Stomach (tissue), 8 donors: ENCODE measurements at regions not wholly inside any gene's neighbourhood (a gene's known extent, or its start where the extent isn't known, plus 50 kb on each side); places are given as distances from the start of the nearest gene placed in this dataset.

Source experiments
- DNase-seq, 2 donors: peaks; one replicate each; pipeline versions ENCODE4 v3.0.0 to v3.0.0-alpha.2; 2013 to 2019
- H3K27ac ChIP-seq, 5 donors: fragments of 200-600 bp in 4 of 5; sonication (generic) in 4 of 5; one replicate each; pipeline ENCODE4 v1.5.1; 2013 to 2019; ENCODE audit warnings: mild to moderate bottlenecking in 1 of 5, moderate library complexity in 1 of 5
- H3K27me3 ChIP-seq, 3 donors: fragments of 200-600 bp; sonication (generic); one replicate each; pipeline ENCODE4 v1.5.1; 2017 to 2019; ENCODE audit warnings: mixed run types in 1 of 3
- H3K36me3 ChIP-seq, 4 donors: fragments of 200-600 bp; sonication (generic); 1 replicate in 3 of 4; 2 replicates in 1 of 4; pipeline ENCODE4 v1.5.1; 2016 to 2019
- H3K4me1 ChIP-seq, 4 donors: fragments of 200-600 bp; sonication (generic); one replicate each; pipeline ENCODE4 v1.5.1; 2016 to 2019
- H3K4me3 ChIP-seq, 4 donors: fragments of 200-600 bp; sonication (generic) in 3 of 4; one replicate each; pipeline ENCODE4 v1.5.1; 2016 to 2019; ENCODE audit warnings: mild to moderate bottlenecking in 1 of 4
- H3K9me3 ChIP-seq, 4 donors: fragments of 200-600 bp; sonication (generic); one replicate each; pipeline ENCODE4 v1.5.1; 2016 to 2019
- EP300 ChIP-seq: sonication (generic); formaldehyde crosslinking; IDR thresholded peaks from one replicate; pipeline ENCODE4 v1.6.1; 2017; ENCODE audit warnings: antibody characterized with exemption
- POLR2A ChIP-seq, 4 donors: fragments of 450-650 bp; IDR thresholded peaks; one replicate each; pipeline ENCODE4 v1.6.1; 2016; ENCODE audit warnings: antibody characterized with exemption in 4 of 4, control low read depth in 2 of 4, mild to moderate bottlenecking in 1 of 4, moderate library complexity in 1 of 4
- POLR2AphosphoS5 ChIP-seq, 3 donors: sonication (generic); formaldehyde crosslinking; IDR thresholded peaks; one replicate each; pipeline ENCODE4 v1.6.1; 2016; ENCODE audit warnings: antibody characterized with exemption in 3 of 3
- WGBS, 5 donors: extraction: QIAGEN DNeasy Blood & Tissue Kit in 3 of 5; methylation state at CpG; one replicate each; pipeline versions ENCODE4 v1.1.5 to v1.1.7; 2013 to 2018; 5-methylcytosine and 5-hydroxymethylcytosine counted together
- intact Hi-C: fragments of 100-400 bp; cut with DNase I; formaldehyde crosslinking; loops from one replicate; pipeline ENCODE4 v1.15.1; 2023; ENCODE audit warnings: low total_unique reads
- TF ChIP-seq, protein P1 (sequence below), 7 experiments: fragments of 450-650 bp in 4 of 7; fragments of 200-600 bp in 3 of 7; sonication (generic) in 3 of 7; IDR thresholded peaks; one replicate each; pipeline ENCODE4 v1.5.1; 2016 to 2019; ENCODE audit warnings: antibody characterized with exemption in 7 of 7, control low read depth in 2 of 7, mild to moderate bottlenecking in 1 of 7
- donor health status: healthy with polysubstance abuse.
- donor health status: Bipolar disorder and iron deficiency.
- donor health status: healthy.

DNA sequence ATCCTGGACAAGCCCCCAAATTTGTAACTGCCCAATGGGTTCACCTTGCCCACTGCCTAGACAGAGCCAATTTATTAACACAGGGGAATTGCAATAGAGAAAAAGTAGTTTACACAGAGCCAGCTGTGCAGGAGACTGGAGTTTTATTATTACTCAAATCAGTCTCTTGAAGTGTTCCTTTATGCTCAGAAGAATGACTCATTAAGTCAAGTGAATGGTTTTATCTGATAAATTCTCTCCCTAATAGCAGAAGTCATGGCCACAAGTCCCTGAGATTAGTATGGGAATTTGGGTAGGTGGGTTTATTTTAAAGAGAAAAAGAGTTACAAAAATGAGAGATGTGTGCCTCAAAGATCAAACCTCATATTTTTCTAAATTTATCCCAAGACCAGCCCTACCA is 122.8 kb upstream of the NUDT4 start:
- TF ChIP-seq POLR2AphosphoS5 (IDR thresholded peaks at IDR 0.05), result no peak
- TF ChIP-seq, protein P1, sequence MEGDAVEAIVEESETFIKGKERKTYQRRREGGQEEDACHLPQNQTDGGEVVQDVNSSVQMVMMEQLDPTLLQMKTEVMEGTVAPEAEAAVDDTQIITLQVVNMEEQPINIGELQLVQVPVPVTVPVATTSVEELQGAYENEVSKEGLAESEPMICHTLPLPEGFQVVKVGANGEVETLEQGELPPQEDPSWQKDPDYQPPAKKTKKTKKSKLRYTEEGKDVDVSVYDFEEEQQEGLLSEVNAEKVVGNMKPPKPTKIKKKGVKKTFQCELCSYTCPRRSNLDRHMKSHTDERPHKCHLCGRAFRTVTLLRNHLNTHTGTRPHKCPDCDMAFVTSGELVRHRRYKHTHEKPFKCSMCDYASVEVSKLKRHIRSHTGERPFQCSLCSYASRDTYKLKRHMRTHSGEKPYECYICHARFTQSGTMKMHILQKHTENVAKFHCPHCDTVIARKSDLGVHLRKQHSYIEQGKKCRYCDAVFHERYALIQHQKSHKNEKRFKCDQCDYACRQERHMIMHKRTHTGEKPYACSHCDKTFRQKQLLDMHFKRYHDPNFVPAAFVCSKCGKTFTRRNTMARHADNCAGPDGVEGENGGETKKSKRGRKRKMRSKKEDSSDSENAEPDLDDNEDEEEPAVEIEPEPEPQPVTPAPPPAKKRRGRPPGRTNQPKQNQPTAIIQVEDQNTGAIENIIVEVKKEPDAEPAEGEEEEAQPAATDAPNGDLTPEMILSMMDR (IDR thresholded peaks at IDR 0.05), result no peak
- TF ChIP-seq EP300, result no peak
- no peak for TF ChIP-seq POLR2A (IDR thresholded peaks at IDR 0.05)
- H3K27ac ChIP-seq, result no peak overlapping the region
- intact Hi-C loops, result no loop called here
- H3K36me3 ChIP-seq, result no peaks in the 10 kb centered on the region
- H3K4me3 ChIP-seq, result no peak overlapping the region
- H3K4me1 ChIP-seq, result no peaks in the 10 kb centered on the region
- DNase-seq, result no peak
- H3K9me3 ChIP-seq, result peaks cover 7 to 21% (median 16%) of the 10 kb centered on the region in 4 donors
- no peaks in the 10 kb centered on the region for H3K27me3 ChIP-seq

DNA sequence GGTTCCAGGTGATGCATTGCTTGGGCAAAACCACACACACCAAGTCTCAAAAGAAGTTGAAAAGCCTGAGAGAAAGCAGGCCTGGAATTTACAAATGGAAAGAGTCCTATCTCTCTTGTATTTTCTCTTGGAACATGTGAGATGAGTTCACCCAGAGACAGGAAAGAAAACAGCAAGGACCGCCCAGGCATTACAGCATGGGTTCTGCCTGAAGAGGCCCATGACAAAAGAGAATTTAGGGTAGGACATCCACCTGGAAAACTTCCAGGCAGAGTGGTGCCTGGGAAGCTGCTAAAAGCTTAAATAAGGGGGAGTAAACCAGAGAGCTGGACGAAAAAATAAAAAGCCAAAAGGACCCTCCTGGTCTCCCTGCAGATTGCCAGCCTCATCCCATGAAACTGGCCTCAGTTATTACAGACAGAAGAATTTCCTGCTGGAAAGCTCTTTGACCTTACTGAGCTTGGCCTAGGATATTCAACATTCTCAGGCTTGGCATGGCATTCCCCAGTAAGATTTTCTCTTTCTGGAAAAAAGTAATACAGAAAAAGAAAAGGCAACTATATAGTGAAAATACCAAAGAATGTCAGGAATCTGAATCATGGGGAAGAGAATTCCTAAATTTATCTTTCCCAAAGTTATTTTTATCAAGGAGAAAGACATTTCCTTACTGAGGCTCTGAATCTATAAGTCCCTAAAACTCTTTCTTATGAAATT is 121.3 kb upstream of the NUDT4 start:
- H3K27ac ChIP-seq, result no peak overlapping the region
- DNase-seq, result no peak
- H3K9me3 ChIP-seq, result peaks cover 7 to 21% (median 16%) of the 10 kb centered on the region in 4 donors
- TF ChIP-seq POLR2AphosphoS5 (IDR thresholded peaks at IDR 0.05), result no peak
- TF ChIP-seq EP300, result no peak
- TF ChIP-seq, protein P1 (IDR thresholded peaks at IDR 0.05), result no peak
- no peak for TF ChIP-seq POLR2A (IDR thresholded peaks at IDR 0.05)
- intact Hi-C loops, result no loop called here
- no peak overlapping the region for H3K4me3 ChIP-seq
- 68 to 97% (median 85%) methylated on average over 2 of the region's 2 CpGs for WGBS, 5 donors
- H3K4me1 ChIP-seq, result no peaks in the 10 kb centered on the region
- no peaks in the 10 kb centered on the region for H3K27me3 ChIP-seq
- H3K36me3 ChIP-seq, result no peaks in the 10 kb centered on the region

DNA sequence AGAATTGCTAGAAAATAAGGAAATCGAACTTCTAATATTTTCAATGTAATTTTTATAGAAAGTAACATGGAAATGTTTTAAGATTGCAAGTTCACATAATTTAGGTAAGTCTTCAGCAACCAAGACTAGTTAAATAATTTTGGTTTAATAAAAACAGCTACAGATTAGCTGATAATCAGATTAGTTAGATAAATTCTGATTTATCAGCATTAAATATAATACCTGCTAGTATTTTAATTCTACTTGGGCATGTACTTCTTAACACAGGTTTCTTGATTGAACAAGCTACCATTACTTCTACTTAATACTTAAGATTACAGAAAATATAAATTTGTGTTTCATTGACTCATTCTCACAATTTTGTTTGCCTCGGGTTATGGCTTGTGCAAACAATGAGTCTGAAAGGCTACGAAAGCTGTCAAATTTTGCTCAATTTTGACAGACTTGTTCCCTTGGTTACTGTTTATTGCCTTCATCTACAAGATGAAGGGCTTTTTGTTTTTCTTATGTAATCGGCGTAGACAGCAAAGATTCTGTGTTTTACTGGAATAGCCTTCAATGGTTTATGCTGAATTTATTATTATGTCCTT is 116.1 kb upstream of the NUDT4 start:
- WGBS, 5 donors, result 82 to 86% (median 84%) methylated on average over 5 of the region's 5 CpGs

DNA sequence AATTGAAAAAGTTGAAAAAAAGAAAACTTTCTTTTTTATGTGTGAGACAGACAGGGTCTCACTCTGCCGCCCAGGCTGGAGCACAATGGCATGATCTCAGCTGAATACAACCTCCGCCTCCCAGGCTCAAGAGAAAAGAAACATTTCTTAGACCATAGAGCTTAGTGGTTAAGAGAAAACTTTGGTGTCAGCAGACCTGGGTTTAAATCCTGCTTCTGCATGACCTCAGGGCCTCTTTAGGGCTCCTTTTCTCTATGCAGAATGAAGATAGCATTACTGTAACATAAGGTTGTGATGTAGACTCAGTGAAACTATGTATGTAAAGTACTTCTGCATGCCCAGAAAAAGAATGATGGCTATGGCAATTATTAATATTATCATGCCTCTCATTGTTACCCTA is 104.7 kb upstream of the NUDT4 start:
- 95 to 100% (median 96%) methylated on average over 2 of the region's 2 CpGs for WGBS, 5 donors
- DNase-seq, result no peak
- intact Hi-C loops, result no loop called here
- TF ChIP-seq POLR2A (IDR thresholded peaks at IDR 0.05), result no peak
- TF ChIP-seq, protein P1 (IDR thresholded peaks at IDR 0.05), result no peak
- no peak for TF ChIP-seq EP300
- no peak for TF ChIP-seq POLR2AphosphoS5 (IDR thresholded peaks at IDR 0.05)
- H3K36me3 ChIP-seq, result no peaks in the 10 kb centered on the region
- no peaks in the 10 kb centered on the region for H3K9me3 ChIP-seq
- H3K4me1 ChIP-seq, result no peaks in the 10 kb centered on the region
- no peaks in the 10 kb centered on the region for H3K27me3 ChIP-seq
- H3K4me3 ChIP-seq, result no peak overlapping the region
- no peak overlapping the region for H3K27ac ChIP-seq

More for the DNA sequence above, 116.1 kb upstream of the NUDT4 start:
- TF ChIP-seq EP300 (no peak), POLR2A (IDR thresholded peaks at IDR 0.05) (no peak), POLR2AphosphoS5 (IDR thresholded peaks at IDR 0.05) (no peak)
- TF ChIP-seq, protein P1 (IDR thresholded peaks at IDR 0.05), result no peak
- H3K36me3 ChIP-seq, result no peaks in the 10 kb centered on the region
- no peak for DNase-seq
- intact Hi-C loops, result no loop called here
- no peaks in the 10 kb centered on the region for H3K27me3 ChIP-seq
- H3K27ac ChIP-seq, result no peak overlapping the region
- no peaks in the 10 kb centered on the region for H3K9me3 ChIP-seq
- H3K4me1 ChIP-seq, result no peaks in the 10 kb centered on the region
- no peak overlapping the region for H3K4me3 ChIP-seq
